Left ventricle myocardium inferior (tissue), 1 donor: ENCODE measurements at regions not wholly inside any gene's neighbourhood (a gene's known extent, or its start where the extent isn't known, plus 50 kb on each side); places are given as distances from the start of the nearest gene placed in this dataset.

Experiments used
- DNase-seq: peaks from one replicate; pipeline ENCODE4 v3.0.0-alpha.2; 2020
- H3K27ac ChIP-seq: fragments of 200-600 bp; replicated peaks from 2 replicates; pipeline ENCODE4 v1.8.0; 2021
- H3K27me3 ChIP-seq: fragments of 200-600 bp; 2 replicates; pipeline ENCODE4 v1.8.0; 2021; ENCODE audit warnings: low read depth
- H3K36me3 ChIP-seq: fragments of 200-600 bp; 2 replicates; pipeline ENCODE4 v1.8.0; 2021
- H3K4me1 ChIP-seq: fragments of 200-600 bp; 2 replicates; pipeline ENCODE4 v1.8.0; 2021
- H3K4me3 ChIP-seq: fragments of 200-600 bp; 2 replicates; pipeline ENCODE4 v1.8.0; 2021; ENCODE audit warnings: mild to moderate bottlenecking, moderate library complexity
- H3K9me3 ChIP-seq: fragments of 200-600 bp; replicated peaks from 2 replicates; pipeline ENCODE4 v1.8.0; 2021
- CTCF ChIP-seq: fragments of 200-600 bp; IDR thresholded peaks from 2 replicates; pipeline ENCODE4 v1.8.0; 2021; ENCODE audit warnings: antibody characterized with exemption, mild to moderate bottlenecking, borderline replicate concordance
- intact Hi-C: fragments of 100-400 bp; cut with micrococcal nuclease; formaldehyde crosslinking; loops from one replicate; pipeline ENCODE4 v1.11.0; 2022
- donor health status: DM: no; HTN: yes; CAD: no; lungs with severe emphysema.

DNA sequence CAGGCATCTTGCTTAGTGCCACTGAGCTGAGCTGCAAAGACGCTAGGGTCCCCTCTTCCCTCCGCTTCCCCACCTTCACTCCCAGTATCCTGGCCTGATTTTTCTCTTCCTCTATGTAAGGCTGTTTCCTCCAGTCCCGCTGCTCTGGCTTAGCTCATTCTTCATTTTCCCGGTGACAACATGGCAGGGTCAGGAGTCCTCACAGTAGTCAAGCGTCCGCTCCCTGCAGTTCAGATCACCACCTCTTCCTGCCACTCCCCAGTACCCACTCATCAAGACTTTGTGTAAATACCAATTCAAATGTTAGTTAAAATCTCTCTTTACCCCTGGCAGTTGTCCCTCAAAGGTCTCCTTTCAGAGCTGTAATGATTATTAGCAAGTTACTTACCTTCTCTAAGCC, 650.4 kb upstream of the CELF2 start:
- intact Hi-C loops, result no loop called here
- no peak overlapping the region for H3K4me3 ChIP-seq
- TF ChIP-seq CTCF, result no peak

DNA sequence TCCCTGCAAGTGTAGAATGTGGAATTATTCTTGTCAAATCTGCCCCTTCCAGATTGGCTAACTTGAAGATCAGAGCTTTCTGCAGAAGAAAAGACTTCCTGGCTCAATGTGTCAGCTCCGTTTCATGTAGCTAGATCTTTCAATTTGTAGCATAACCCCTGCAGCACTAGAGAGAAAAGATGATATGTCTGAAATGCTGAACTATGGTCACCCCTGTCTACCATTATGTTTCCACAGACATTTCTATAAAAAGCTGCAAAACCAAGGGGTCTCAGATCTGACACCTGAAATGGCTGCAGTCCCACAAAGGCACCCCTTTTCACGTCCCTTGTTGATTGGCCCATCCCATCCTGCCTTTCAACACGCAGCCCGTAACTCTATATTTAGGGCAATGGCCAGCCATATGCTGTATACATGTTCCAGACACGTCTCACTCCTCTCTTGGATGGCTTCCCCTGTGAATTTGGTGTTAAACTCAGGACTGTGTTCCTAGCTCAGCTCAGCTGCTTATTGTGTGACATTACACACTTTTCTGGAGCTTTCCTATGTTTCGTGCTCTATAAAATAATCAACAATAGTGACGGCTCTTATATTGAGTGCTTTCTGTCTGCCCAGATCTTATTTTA, 648.6 kb upstream of the CELF2 start:
- H3K4me3 ChIP-seq, result no peak overlapping the region
- H3K9me3 ChIP-seq, result no peaks in the 10 kb centered on the region
- no peak for DNase-seq
- H3K36me3 ChIP-seq, result no peaks in the 10 kb centered on the region
- intact Hi-C loops, result no loop called here
- TF ChIP-seq CTCF, result no peak
- H3K27me3 ChIP-seq, result no peaks in the 10 kb centered on the region
- H3K27ac ChIP-seq, result no peak overlapping the region
- no peaks in the 10 kb centered on the region for H3K4me1 ChIP-seq

More for the DNA sequence above, 650.4 kb upstream of the CELF2 start:
- Histone ChIP-seq H3K36me3 (no peaks in the 10 kb centered on the region), H3K27me3 (no peaks in the 10 kb centered on the region), H3K4me1 (no peaks in the 10 kb centered on the region), H3K9me3 (no peaks in the 10 kb centered on the region), H3K27ac (no peak overlapping the region)
- no peak for DNase-seq

DNA sequence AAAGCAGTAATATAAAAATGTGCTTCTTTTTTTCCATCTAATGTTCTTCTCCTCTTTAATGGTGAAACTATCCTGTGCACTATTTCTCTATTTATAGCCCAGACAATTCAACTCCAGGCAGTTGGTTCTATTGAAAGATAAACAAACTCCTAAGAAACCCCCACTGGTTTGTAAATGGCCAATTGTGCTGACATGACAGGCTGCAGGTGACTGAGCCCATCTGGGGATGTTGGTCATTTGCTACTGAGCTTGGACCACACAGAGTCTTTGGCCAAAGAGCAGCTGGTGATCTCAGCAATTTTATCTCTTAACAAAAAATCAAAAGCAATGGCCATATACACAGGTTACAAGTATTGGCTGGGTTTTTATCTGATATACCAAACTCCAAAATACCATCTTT, 631.8 kb upstream of the CELF2 start:
- H3K9me3 ChIP-seq, result peaks cover 22% of the 10 kb centered on the region
- no peak overlapping the region for H3K4me3 ChIP-seq
- no peak for DNase-seq
- H3K27ac ChIP-seq, result no peak overlapping the region
- H3K4me1 ChIP-seq, result no peaks in the 10 kb centered on the region
- H3K27me3 ChIP-seq, result no peaks in the 10 kb centered on the region
- no peak for TF ChIP-seq CTCF
- intact Hi-C loops, result no loop called here
- no peaks in the 10 kb centered on the region for H3K36me3 ChIP-seq

DNA sequence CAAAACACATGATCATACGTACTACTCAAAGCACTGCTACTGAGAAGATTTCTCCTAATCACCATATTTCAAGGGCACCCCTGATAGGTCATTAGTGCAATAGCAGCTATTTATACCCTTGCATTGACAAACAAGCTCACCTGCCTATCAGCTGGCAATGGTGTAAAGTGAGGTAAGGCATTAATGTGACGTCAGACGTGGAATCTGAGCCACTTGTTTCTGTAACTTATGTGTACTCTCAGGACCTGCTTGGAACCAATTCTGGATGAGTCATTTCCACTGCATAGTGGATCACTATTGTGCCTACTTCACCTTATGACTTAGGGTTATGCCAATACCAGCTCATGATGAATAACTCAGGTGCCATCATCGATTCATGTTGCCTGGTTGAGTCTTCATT, 628.5 kb upstream of the CELF2 start:
- no peaks in the 10 kb centered on the region for H3K4me1 ChIP-seq

DNA sequence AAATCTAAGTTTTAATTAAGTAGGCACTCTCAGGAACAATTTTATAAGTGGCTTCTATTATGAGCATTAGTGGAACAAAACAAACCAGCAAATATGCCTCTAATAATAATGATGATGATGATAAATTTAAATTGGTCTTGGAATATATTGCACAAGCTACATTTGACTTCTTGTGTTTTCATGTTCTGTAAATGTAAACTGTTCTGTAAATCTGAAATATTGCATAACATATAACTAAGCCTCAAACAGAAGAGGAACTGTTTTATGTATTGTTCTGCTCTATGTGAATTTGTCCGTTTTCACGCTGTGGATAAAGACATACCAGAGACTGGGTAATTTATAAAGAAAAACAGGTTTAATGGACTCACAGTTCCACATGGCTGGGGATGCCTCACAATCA, 625.2 kb upstream of the CELF2 start:
- H3K4me1 ChIP-seq, result no peaks in the 10 kb centered on the region
- H3K36me3 ChIP-seq, result no peaks in the 10 kb centered on the region
- no peak overlapping the region for H3K27ac ChIP-seq
- H3K4me3 ChIP-seq, result no peak overlapping the region
- no peak for TF ChIP-seq CTCF
- intact Hi-C loops, result no loop called here
- H3K9me3 ChIP-seq, result peaks cover 9% of the 10 kb centered on the region
- peaks cover 6% of the 10 kb centered on the region for H3K27me3 ChIP-seq
- DNase-seq, result no peak

More for the DNA sequence above, 628.5 kb upstream of the CELF2 start:
- H3K27me3 ChIP-seq, result peaks cover 6% of the 10 kb centered on the region
- TF ChIP-seq CTCF, result no peak
- no peak for DNase-seq
- H3K9me3 ChIP-seq, result peaks cover 7% of the 10 kb centered on the region
- H3K27ac ChIP-seq, result no peak overlapping the region
- no peaks in the 10 kb centered on the region for H3K36me3 ChIP-seq
- H3K4me3 ChIP-seq, result no peak overlapping the region
- intact Hi-C loops, result no loop called here
